Activated CD8-positive, alpha-beta memory T cell treated with anti-CD3 and anti-CD28 coated beads for 4 hours (primary cell): ENCODE measurements at regions not wholly inside any gene's neighbourhood (a gene's known extent, or its start where the extent isn't known, plus 50 kb on each side); places are given as distances from the start of the nearest gene placed in this dataset.
"Not testable (repeated sequence)": the region's sequence is repeated elsewhere in the genome, so short reads cannot be mapped to it uniquely, and the experiment has no call there.

Experiments
- DNase-seq, 2 donors: peaks; one replicate each; pipeline ENCODE4 v3.0.0-alpha.2; 2020; ENCODE audit warnings: low read depth in 2 of 2

- DNase-seq = not testable (repeated sequence)
Observed at GRCh38 chr3:197459571-197459970, 96.2 kb downstream of the BDH1 start.

GRCh38 chr3:197458906-197459470, 96.8 kb downstream of the BDH1 start:
- DNase-seq = no peak

GRCh38 chr3:197458179-197458707, 97.5 kb downstream of the BDH1 start:
- no peak for DNase-seq

- peak in 1 of 2 donors; percentile 13 for DNase-seq
Observed at GRCh38 chr3:197456261-197457091, 99.3 kb downstream of the BDH1 start.

GRCh38 chr3:197454841-197455240, 100.9 kb downstream of the BDH1 start:
- not testable (repeated sequence) for DNase-seq

GRCh38 chr3:197454014-197454413, 101.8 kb downstream of the BDH1 start:
- no peak for DNase-seq

- DNase-seq = no peak
Observed at GRCh38 chr3:197450810-197451209, 105.0 kb downstream of the BDH1 start.

GRCh38 chr3:197450308-197450707, 105.5 kb downstream of the BDH1 start:
- no peak for DNase-seq

- DNase-seq = not testable (repeated sequence)
Observed at GRCh38 chr3:197449181-197449580, 106.6 kb downstream of the BDH1 start.

GRCh38 chr3:197447781-197448180, 108.0 kb downstream of the BDH1 start:
- DNase-seq = not testable (repeated sequence)

- no peak for DNase-seq
Observed at GRCh38 chr3:197447057-197447456, 108.7 kb downstream of the BDH1 start.

GRCh38 chr3:197446700-197447056, 109.1 kb downstream of the BDH1 start:
- no peak for DNase-seq

GRCh38 chr3:197445896-197446699, 109.7 kb downstream of the BDH1 start:
- DNase-seq = no peak

- no peak for DNase-seq
Observed at GRCh38 chr3:197444793-197445379, 110.9 kb downstream of the BDH1 start.

GRCh38 chr3:197443506-197443905, 112.3 kb downstream of the BDH1 start:
- DNase-seq = no peak

- DNase-seq = no peak
Observed at GRCh38 chr3:197440717-197441303, 115.0 kb downstream of the BDH1 start.

- DNase-seq = no peak
Observed at GRCh38 chr3:197438906-197439305, 116.9 kb downstream of the BDH1 start.

- DNase-seq = no peak
Observed at GRCh38 chr3:197435426-197435825, 120.3 kb downstream of the BDH1 start.

GRCh38 chr3:197434830-197435229, 120.9 kb downstream of the BDH1 start:
- DNase-seq = no peak

GRCh38 chr3:197432384-197433127, 123.2 kb downstream of the BDH1 start:
- DNase-seq = no peak
